Activated naive CD4-positive, alpha-beta T cell treated with anti-CD3 and anti-CD28 coated beads, Interleukin-2, amount 10 ng/mL, durations not matched to agents 7 days and 5 days (primary cell): ENCODE measurements at regions not wholly inside any gene's neighbourhood (a gene's known extent, or its start where the extent isn't known, plus 50 kb on each side); places are given as distances from the start of the nearest gene placed in this dataset.

Experiments used
- CTCF ChIA-PET: fragments of 350-600 bp; sonication (Branson Sonifier 250); formaldehyde crosslinking; loops from one replicate; lab custom pipeline; 2021; ENCODE audit warnings: antibody characterized with exemption; lab: Charles Lee
- DNase-seq: peaks from one replicate; pipeline ENCODE4 v3.0.0-alpha.2; 2020
- H3K27ac Mint-ChIP-seq: one replicate; pipeline ENCODE4 v1.8.0; 2021; ENCODE audit warnings: mild to moderate bottlenecking, moderate library complexity, mixed read lengths
- H3K27me3 Mint-ChIP-seq: one replicate; pipeline ENCODE4 v1.8.0; 2021; ENCODE audit warnings: mild to moderate bottlenecking, mixed read lengths
- H3K36me3 Mint-ChIP-seq: one replicate; pipeline ENCODE4 v1.8.0; 2021; ENCODE audit warnings: mixed read lengths
- H3K4me1 Mint-ChIP-seq: one replicate; pipeline ENCODE4 v1.8.0; 2021; ENCODE audit warnings: mixed read lengths
- H3K4me3 Mint-ChIP-seq: one replicate; pipeline ENCODE4 v1.8.0; 2021; ENCODE audit warnings: mild to moderate bottlenecking, moderate library complexity, mixed read lengths
- H3K9me3 Mint-ChIP-seq: one replicate; pipeline ENCODE4 v1.8.0; 2021; ENCODE audit warnings: mixed read lengths

DNA sequence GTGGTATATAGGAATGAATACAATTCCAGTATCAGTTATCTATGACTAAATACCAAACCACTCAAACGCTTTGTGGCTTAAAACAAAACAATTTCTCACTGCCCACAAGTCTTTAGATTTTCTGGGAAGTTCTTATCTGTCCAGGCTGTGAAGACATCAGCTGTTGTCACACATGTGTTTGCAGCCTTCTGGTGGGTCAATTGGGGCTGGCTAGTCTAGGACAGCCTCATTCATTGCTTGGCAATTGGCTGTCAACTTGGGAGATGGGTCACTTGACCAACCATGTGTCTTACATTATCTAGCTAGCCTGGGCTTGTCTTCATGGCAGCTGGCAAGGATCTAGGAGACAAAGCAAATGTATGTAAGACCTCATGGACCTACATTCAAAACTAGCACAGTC is 53.8 kb upstream of the PAPPA start:
- CTCF ChIA-PET, result no interaction called here
- Mint-ChIP-seq H3K9me3 (peaks cover 2% of the 10 kb centered on the region), H3K4me3 (no peak overlapping the region), H3K36me3 (no peaks in the 10 kb centered on the region), H3K27ac (no peak overlapping the region), H3K27me3 (no peaks in the 10 kb centered on the region), H3K4me1 (no peaks in the 10 kb centered on the region)
- no peak for DNase-seq

DNA sequence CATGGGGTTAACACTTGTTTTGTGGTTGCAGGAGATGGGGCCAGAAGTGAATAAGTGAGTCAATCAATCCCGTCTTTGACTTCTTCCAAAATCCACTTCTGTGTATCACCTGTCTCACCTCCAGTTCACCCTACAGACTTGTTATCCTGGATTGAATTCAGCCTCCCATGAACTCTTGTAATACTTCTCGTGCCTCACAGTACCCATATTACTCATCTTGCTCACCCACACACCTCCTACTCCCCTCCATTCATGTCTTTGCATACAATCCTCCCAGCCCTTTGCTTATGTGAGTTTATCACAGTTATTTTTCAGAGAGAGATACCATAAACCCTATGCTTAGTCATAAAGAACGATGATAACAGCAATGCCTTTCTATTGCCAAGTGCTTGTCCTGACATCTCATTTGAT is 52.9 kb upstream of the PAPPA start:
- CTCF ChIA-PET, result no interaction called here
- Mint-ChIP-seq H3K9me3 (peaks cover 2% of the 10 kb centered on the region), H3K4me3 (no peak overlapping the region), H3K36me3 (no peaks in the 10 kb centered on the region), H3K27me3 (no peaks in the 10 kb centered on the region), H3K4me1 (no peaks in the 10 kb centered on the region), H3K27ac (no peak overlapping the region)
- no peak for DNase-seq

GRCh38 chr9:116101516-116101915 is 52.1 kb upstream of the PAPPA start:
- Mint-ChIP-seq H3K36me3 (no peaks in the 10 kb centered on the region), H3K27ac (no peak overlapping the region), H3K4me1 (no peaks in the 10 kb centered on the region), H3K9me3 (peaks cover 2% of the 10 kb centered on the region), H3K27me3 (no peaks in the 10 kb centered on the region), H3K4me3 (no peak overlapping the region)
- DNase-seq, result no peak
- CTCF ChIA-PET, result no interaction called here

GRCh38 chr9:116102596-116102995 is 51.0 kb upstream of the PAPPA start:
- H3K4me1 Mint-ChIP-seq, result no peaks in the 10 kb centered on the region
- no peak overlapping the region for H3K27ac Mint-ChIP-seq
- H3K4me3 Mint-ChIP-seq, result no peak overlapping the region
- no peaks in the 10 kb centered on the region for H3K27me3 Mint-ChIP-seq
- H3K9me3 Mint-ChIP-seq, result peaks cover 2% of the 10 kb centered on the region
- no peak for DNase-seq
- CTCF ChIA-PET, result no interaction called here
- H3K36me3 Mint-ChIP-seq, result no peaks in the 10 kb centered on the region
